Neural progenitor cell (in vitro differentiated cells): ENCODE measurements at regions not wholly inside any gene's neighbourhood (a gene's known extent, or its start where the extent isn't known, plus 50 kb on each side); places are given as distances from the start of the nearest gene placed in this dataset.

Source experiments
- EZH2phosphoT487 ChIP-seq: fragments of 200-600 bp; sonication (generic); IDR thresholded peaks from 2 replicates; pipeline ENCODE4 v1.6.1; 2017; ENCODE audit warnings: antibody characterized with exemption
- TF ChIP-seq, protein P1 (sequence below): fragments of 200-600 bp; sonication (generic); IDR thresholded peaks from 2 replicates; pipeline ENCODE4 v1.5.1; 2017; ENCODE audit warnings: antibody characterized with exemption, mild to moderate bottlenecking

DNA sequence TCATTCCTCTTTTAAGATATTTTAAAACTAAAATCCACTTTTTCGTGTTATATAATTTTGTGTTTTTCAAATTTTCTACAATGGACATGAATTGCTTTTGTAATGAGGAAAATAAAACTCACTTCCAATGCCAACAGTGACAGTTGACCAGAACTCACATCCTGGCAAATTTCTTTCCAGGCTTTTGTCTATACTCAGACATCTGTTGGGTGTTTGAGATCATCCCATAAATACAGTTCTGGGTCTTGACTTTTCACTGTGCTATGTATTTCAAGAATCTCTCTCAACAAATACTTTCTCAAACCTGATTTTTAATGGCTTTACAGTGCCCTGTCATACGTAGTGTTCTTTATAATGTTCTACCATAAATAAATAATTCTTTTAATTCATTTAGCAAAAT is 57.6 kb downstream of the RPL37A start:
- TF ChIP-seq, protein P1, sequence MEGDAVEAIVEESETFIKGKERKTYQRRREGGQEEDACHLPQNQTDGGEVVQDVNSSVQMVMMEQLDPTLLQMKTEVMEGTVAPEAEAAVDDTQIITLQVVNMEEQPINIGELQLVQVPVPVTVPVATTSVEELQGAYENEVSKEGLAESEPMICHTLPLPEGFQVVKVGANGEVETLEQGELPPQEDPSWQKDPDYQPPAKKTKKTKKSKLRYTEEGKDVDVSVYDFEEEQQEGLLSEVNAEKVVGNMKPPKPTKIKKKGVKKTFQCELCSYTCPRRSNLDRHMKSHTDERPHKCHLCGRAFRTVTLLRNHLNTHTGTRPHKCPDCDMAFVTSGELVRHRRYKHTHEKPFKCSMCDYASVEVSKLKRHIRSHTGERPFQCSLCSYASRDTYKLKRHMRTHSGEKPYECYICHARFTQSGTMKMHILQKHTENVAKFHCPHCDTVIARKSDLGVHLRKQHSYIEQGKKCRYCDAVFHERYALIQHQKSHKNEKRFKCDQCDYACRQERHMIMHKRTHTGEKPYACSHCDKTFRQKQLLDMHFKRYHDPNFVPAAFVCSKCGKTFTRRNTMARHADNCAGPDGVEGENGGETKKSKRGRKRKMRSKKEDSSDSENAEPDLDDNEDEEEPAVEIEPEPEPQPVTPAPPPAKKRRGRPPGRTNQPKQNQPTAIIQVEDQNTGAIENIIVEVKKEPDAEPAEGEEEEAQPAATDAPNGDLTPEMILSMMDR = no peak
- no peak for TF ChIP-seq EZH2phosphoT487
